Parathyroid adenoma (tissue), 2 donors: ENCODE measurements at regions not wholly inside any gene's neighbourhood (a gene's known extent, or its start where the extent isn't known, plus 50 kb on each side); places are given as distances from the start of the nearest gene placed in this dataset.

Experiments
- H2AFZ ChIP-seq: fragments of 300-600 bp; sonication (generic); one replicate; pipeline ENCODE4 v1.7.0; 2017; ENCODE audit warnings: antibody characterized with exemption, mild to moderate bottlenecking
- H3K27ac ChIP-seq: fragments of 300-600 bp; sonication (generic); one replicate; pipeline ENCODE4 v1.7.0; 2017
- H3K27me3 ChIP-seq: fragments of 300-600 bp; sonication (generic); one replicate; pipeline ENCODE4 v1.7.0; 2017; ENCODE audit warnings: low read length; ENCODE audit not compliant: control insufficient read depth, insufficient read depth
- H3K36me3 ChIP-seq: fragments of 300-600 bp; sonication (generic); one replicate; pipeline ENCODE4 v1.7.0; 2017; ENCODE audit warnings: low read length; ENCODE audit not compliant: control insufficient read depth, insufficient read depth
- H3K4me1 ChIP-seq: fragments of 300-600 bp; sonication (generic); one replicate; pipeline ENCODE4 v1.7.0; 2017; ENCODE audit warnings: control low read depth
- H3K4me2 ChIP-seq: fragments of 300-600 bp; sonication (generic); one replicate; pipeline ENCODE4 v1.7.0; 2017; ENCODE audit warnings: low read length
- H3K4me3 ChIP-seq: fragments of 300-600 bp; sonication (generic); one replicate; pipeline ENCODE4 v1.7.0; 2017; ENCODE audit warnings: low read depth, low read length
- H3K79me2 ChIP-seq: fragments of 300-600 bp; sonication (generic); one replicate; pipeline ENCODE4 v1.7.0; 2017; ENCODE audit warnings: control low read depth
- H3K9ac ChIP-seq: fragments of 300-600 bp; sonication (generic); one replicate; pipeline ENCODE4 v1.7.0; 2017; ENCODE audit warnings: mild to moderate bottlenecking
- H3K9me3 ChIP-seq: fragments of 300-600 bp; sonication (generic); one replicate; pipeline ENCODE4 v1.7.0; 2017; ENCODE audit warnings: low read length; ENCODE audit not compliant: control insufficient read depth
- CTCF ChIP-seq: fragments of 300-600 bp; sonication (generic); IDR thresholded peaks from one replicate; pipeline ENCODE4 v1.7.0; 2017; ENCODE audit warnings: antibody characterized with exemption, mild to moderate bottlenecking
- donor health status: primary hyperparathyroidism.

GRCh38 chr9:90308691-90309090 is 333.9 kb downstream of the DIRAS2 start:
- Histone ChIP-seq H3K79me2 (no peaks in the 10 kb centered on the region), H3K36me3 (no peaks in the 10 kb centered on the region), H3K4me2 (no peak overlapping the region), H3K9ac (no peak overlapping the region), H3K9me3 (no peaks in the 10 kb centered on the region), H3K4me1 (no peaks in the 10 kb centered on the region), H3K27me3 (no peaks in the 10 kb centered on the region), H3K4me3 (no peak overlapping the region), H2AFZ (no peak overlapping the region), H3K27ac (no peak overlapping the region)
- no peak for TF ChIP-seq CTCF

GRCh38 chr9:90309809-90310520 is 332.7 kb downstream of the DIRAS2 start:
- Histone ChIP-seq H3K36me3 (no peaks in the 10 kb centered on the region), H3K4me2 (no peak overlapping the region), H3K79me2 (no peaks in the 10 kb centered on the region), H3K9me3 (no peaks in the 10 kb centered on the region), H3K9ac (no peak overlapping the region), H3K27me3 (no peaks in the 10 kb centered on the region), H3K4me1 (no peaks in the 10 kb centered on the region), H3K27ac (no peak overlapping the region), H3K4me3 (no peak overlapping the region), H2AFZ (no peak overlapping the region)
- TF ChIP-seq CTCF: no peak

- H3K4me2 ChIP-seq: no peak overlapping the region
- H3K4me3 ChIP-seq: no peak overlapping the region
- H2AFZ ChIP-seq: no peak overlapping the region
- H3K4me1 ChIP-seq: no peaks in the 10 kb centered on the region
- no peaks in the 10 kb centered on the region for H3K9me3 ChIP-seq
- no peak overlapping the region for H3K9ac ChIP-seq
- no peaks in the 10 kb centered on the region for H3K27me3 ChIP-seq
- TF ChIP-seq CTCF: no peak
- H3K27ac ChIP-seq: no peak overlapping the region
- H3K79me2 ChIP-seq: no peaks in the 10 kb centered on the region
- no peaks in the 10 kb centered on the region for H3K36me3 ChIP-seq
Measured at GRCh38 chr9:90310521-90310876, 332.1 kb downstream of the DIRAS2 start.

GRCh38 chr9:90311811-90312210 is 330.8 kb downstream of the DIRAS2 start:
- no peaks in the 10 kb centered on the region for H3K9me3 ChIP-seq
- no peak overlapping the region for H3K4me2 ChIP-seq
- H3K27ac ChIP-seq: no peak overlapping the region
- TF ChIP-seq CTCF: no peak
- H3K27me3 ChIP-seq: no peaks in the 10 kb centered on the region
- no peak overlapping the region for H3K4me3 ChIP-seq
- H3K9ac ChIP-seq: no peak overlapping the region
- no peaks in the 10 kb centered on the region for H3K36me3 ChIP-seq
- H3K4me1 ChIP-seq: no peaks in the 10 kb centered on the region
- no peaks in the 10 kb centered on the region for H3K79me2 ChIP-seq
- H2AFZ ChIP-seq: no peak overlapping the region

- Histone ChIP-seq H3K79me2 (no peaks in the 10 kb centered on the region), H3K27ac (no peak overlapping the region), H3K27me3 (no peaks in the 10 kb centered on the region), H3K9ac (no peak overlapping the region), H2AFZ (no peak overlapping the region), H3K4me2 (no peak overlapping the region), H3K9me3 (no peaks in the 10 kb centered on the region), H3K4me3 (no peak overlapping the region), H3K36me3 (no peaks in the 10 kb centered on the region), H3K4me1 (no peaks in the 10 kb centered on the region)
- TF ChIP-seq CTCF: no peak
Measured at GRCh38 chr9:90322296-90322695, 320.3 kb downstream of the DIRAS2 start.
